BLaER1 (cell line): ENCODE measurements at regions not wholly inside any gene's neighbourhood (a gene's known extent, or its start where the extent isn't known, plus 50 kb on each side); places are given as distances from the start of the nearest gene placed in this dataset.

Experiments
- H3K27ac ChIP-seq: shearing (Covaris generic); formaldehyde crosslinking; 2 replicates; pipeline ENCODE4 v1.8.1; 2022
- H3K27me3 ChIP-seq: shearing (Covaris generic); formaldehyde crosslinking; 2 replicates; pipeline ENCODE4 v1.8.1; 2022
- H3K36me3 ChIP-seq: shearing (Covaris generic); formaldehyde crosslinking; 2 replicates; pipeline ENCODE4 v1.8.1; 2022
- H3K4me1 ChIP-seq: shearing (Covaris generic); formaldehyde crosslinking; 2 replicates; pipeline ENCODE4 v1.8.1; 2022
- H3K4me2 ChIP-seq: shearing (Covaris generic); formaldehyde crosslinking; 2 replicates; pipeline ENCODE4 v1.8.1; 2022
- H3K4me3 ChIP-seq: shearing (Covaris generic); formaldehyde crosslinking; 2 replicates; pipeline ENCODE4 v1.8.1; 2022
- H3K9ac ChIP-seq: shearing (Covaris generic); formaldehyde crosslinking; 2 replicates; pipeline ENCODE4 v1.8.1; 2022
- H3K9me3 ChIP-seq: shearing (Covaris generic); formaldehyde crosslinking; 2 replicates; pipeline ENCODE4 v1.8.1; 2022
- H4K20me1 ChIP-seq: shearing (Covaris generic); formaldehyde crosslinking; 2 replicates; pipeline ENCODE4 v1.8.1; 2022
- Cebpa-rat ChIP-seq: shearing (Covaris generic); IDR thresholded peaks from 2 replicates; pipeline ENCODE4 v1.8.1; 2022

DNA sequence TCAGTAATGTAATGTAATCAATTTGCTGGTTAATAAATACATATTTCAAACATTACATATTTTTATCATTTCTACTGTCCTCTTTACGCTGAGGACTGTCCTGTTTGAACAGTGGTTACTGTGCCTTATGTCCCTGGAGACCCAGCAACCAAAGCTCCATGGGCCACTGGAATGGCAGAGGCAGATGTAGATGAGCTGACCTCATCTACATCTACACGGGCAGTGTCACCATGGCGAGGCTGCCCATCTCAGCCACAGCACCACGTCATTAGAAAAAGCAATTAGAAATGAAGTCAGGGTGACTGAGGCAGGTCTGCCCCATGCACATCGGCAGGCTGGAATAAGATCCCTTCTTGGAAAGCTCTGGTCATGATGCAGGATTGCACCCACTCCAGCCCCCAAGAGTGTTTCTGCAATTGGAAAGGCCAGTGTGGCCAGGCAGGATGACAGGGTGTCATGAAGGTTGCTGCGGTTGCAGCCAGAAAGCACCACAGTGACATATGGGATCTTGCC lies 237.5 kb downstream of the NDUFA10 start:
- Histone ChIP-seq H3K4me1 (peaks cover 49% of the 10 kb centered on the region), H3K9me3 (peaks cover 10% of the 10 kb centered on the region), H4K20me1 (no peaks in the 10 kb centered on the region), H3K27me3 (no peaks in the 10 kb centered on the region), H3K27ac (no peak overlapping the region), H3K4me3 (no peak overlapping the region), H3K36me3 (no peaks in the 10 kb centered on the region), H3K9ac (no peak overlapping the region), H3K4me2 (no peak overlapping the region)
- no peak for TF ChIP-seq Cebpa-rat

DNA sequence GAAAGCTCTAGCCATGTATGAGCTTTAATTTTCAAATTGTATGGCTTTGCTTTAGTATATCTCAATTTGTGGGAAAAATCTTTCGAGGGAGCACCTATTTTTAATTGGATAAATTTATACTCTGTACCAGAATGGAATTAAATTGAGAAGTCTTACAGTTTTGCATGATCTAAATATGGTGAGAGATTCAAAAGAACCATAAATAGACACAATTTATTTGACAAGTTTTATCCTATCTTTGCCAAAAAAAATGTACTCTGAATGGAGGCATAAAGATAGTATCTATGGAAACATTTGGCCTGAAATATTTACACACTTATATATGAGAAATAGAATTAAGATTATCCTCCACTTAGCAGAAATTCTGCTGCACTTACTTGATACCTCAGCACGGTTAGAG lies 238.4 kb downstream of the NDUFA10 start:
- Histone ChIP-seq H3K27ac (no peak overlapping the region), H3K9me3 (peaks cover 10% of the 10 kb centered on the region), H3K36me3 (no peaks in the 10 kb centered on the region), H3K4me1 (peaks cover 41% of the 10 kb centered on the region), H4K20me1 (no peaks in the 10 kb centered on the region), H3K4me3 (no peak overlapping the region), H3K4me2 (no peak overlapping the region), H3K27me3 (no peaks in the 10 kb centered on the region), H3K9ac (no peak overlapping the region)
- TF ChIP-seq Cebpa-rat, result no peak

DNA sequence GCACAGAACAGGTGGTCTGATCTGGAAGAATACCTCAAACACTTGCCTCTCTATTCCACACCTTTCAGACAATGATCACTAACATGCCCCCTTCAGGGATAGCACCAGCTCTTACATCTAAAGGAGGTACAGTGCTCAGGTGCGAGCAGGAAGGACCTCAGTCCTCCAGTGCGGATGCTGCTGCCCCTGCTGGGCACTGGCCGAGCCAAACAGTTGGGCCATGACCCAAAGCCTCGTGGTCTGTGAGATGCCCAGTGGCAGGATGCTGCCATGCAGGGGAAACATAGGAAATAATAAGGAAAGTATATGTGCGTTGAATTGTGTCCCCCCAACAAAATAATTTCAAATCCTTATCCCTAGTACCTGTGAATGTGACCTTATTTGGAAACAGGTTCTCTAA lies 243.7 kb downstream of the NDUFA10 start:
- Histone ChIP-seq H3K4me2 (no peak overlapping the region), H3K4me1 (peaks cover 38% of the 10 kb centered on the region), H3K27me3 (no peaks in the 10 kb centered on the region), H3K36me3 (no peaks in the 10 kb centered on the region), H3K27ac (no peak overlapping the region), H3K4me3 (no peak overlapping the region), H4K20me1 (no peaks in the 10 kb centered on the region), H3K9me3 (peaks cover 10% of the 10 kb centered on the region), H3K9ac (no peak overlapping the region)
- TF ChIP-seq Cebpa-rat, result no peak

DNA sequence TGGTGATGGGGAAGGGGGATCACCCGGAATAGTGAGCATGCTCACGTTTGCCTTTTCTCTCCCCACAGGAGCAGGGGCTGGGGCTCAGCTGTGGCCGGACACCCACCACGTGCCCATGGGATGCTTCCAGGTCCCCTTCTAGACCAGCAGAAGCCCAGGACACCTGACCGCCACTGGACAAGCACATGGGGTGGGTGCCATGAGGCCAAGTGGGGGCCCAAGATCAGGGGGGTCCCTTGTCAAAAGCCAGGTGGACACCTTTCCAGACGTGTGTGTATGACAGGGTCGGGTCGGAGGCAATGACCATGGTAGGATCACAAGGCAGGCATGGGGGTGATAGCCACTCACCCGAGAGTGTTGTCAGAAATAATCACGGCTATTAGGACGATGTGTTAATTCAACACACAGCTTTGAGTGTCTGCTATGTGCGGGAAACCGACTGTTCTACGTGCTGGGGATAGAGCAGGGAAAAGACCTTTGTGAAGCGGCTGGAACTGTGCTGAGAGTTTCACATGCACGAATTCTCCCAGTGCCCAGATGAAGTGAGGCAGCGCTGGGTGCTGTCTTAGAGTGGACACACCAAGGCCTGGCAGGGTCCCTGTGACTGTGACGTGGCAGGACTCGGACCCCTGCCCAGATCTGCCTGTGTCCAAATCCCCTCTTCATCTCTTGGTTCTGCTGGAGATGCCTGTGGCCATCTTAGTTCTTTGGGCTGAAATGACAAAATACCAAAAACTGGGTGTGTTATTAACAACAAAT lies 244.7 kb downstream of the NDUFA10 start:
- no peak for TF ChIP-seq Cebpa-rat
- Histone ChIP-seq H3K27ac (no peak overlapping the region), H3K27me3 (no peaks in the 10 kb centered on the region), H3K36me3 (no peaks in the 10 kb centered on the region), H3K4me3 (no peak overlapping the region), H4K20me1 (no peaks in the 10 kb centered on the region), H3K9ac (no peak overlapping the region), H3K4me1 (peaks cover 48% of the 10 kb centered on the region), H3K9me3 (peaks cover 2% of the 10 kb centered on the region), H3K4me2 (no peak overlapping the region)

DNA sequence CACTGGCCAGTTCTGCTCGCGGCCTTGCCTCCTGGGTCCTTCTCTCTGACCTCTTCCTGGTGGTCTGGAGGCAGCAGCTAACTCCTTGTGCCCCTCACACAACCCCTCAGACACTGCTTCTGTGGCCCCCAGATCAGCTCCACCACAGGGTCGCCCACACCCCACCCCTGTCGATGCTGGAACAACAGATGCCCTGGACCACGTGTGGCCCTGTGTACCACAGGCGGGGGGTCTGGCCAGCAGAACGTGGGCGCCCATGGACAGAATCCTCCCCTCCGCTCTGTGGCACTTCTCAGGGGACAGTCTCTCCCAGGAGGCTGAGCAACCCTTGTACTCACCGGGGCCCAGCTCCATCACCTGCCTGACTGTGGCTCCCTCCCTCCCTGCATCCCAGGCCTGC lies 245.6 kb downstream of the NDUFA10 start:
- H3K4me2 ChIP-seq, result no peak overlapping the region; the same call in 1 of the 2 replicates
- H3K4me1 ChIP-seq, result peaks cover 57% of the 10 kb centered on the region
- no peak for TF ChIP-seq Cebpa-rat
- H3K36me3 ChIP-seq, result no peaks in the 10 kb centered on the region
- H3K27me3 ChIP-seq, result no peaks in the 10 kb centered on the region
- H3K9me3 ChIP-seq, result no peaks in the 10 kb centered on the region
- no peaks in the 10 kb centered on the region for H4K20me1 ChIP-seq
- H3K27ac ChIP-seq, result 0 out of 2 replicates have a peak overlapping the region, but pooled peaks have one; percentile 4
- no peak overlapping the region for H3K9ac ChIP-seq
- no peak overlapping the region for H3K4me3 ChIP-seq

DNA sequence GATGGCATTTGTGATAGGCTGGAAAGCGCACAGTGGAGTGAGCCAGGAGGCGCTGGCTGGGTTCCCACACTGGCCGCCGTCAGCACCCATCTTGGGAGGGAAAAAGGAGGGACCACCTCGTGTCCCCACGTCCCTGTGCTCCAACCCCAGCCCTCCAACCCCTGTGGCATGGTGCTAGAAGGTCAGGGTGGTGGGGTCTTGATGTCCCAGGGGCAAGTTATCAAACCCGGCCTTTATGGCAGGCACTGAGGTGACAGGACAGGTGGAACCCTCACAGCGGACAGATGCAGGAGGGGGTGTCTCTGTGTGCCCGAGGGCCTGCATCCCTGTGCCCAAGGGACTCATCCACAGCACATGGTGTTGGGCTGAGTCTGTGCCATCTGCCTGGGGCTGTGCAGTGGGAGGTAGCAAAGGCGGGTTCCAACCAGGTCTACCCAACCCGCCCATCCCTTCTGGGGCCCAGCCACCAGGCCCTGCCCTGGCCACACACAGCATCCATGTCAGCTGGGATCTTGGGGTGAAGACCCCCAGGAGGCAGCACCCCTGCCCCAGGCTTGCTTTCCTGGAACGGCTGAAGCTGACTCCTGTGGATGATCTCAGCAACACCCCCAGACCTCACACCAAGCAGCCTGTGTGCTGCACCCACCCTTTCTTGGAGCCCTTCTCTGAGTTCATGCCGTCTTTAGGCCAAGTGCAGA lies 246.1 kb downstream of the NDUFA10 start:
- no peaks in the 10 kb centered on the region for H3K9me3 ChIP-seq
- peaks cover 62% of the 10 kb centered on the region for H3K4me1 ChIP-seq
- no peak overlapping the region for H3K9ac ChIP-seq
- 0 out of 2 replicates have a peak overlapping the region, but pooled peaks have one; percentile 4 for H3K27ac ChIP-seq
- H4K20me1 ChIP-seq, result no peaks in the 10 kb centered on the region
- H3K27me3 ChIP-seq, result no peaks in the 10 kb centered on the region
- peak overlapping the region; percentile 93 for H3K4me2 ChIP-seq
- no peak overlapping the region for H3K4me3 ChIP-seq
- no peaks in the 10 kb centered on the region for H3K36me3 ChIP-seq
- no peak for TF ChIP-seq Cebpa-rat

DNA sequence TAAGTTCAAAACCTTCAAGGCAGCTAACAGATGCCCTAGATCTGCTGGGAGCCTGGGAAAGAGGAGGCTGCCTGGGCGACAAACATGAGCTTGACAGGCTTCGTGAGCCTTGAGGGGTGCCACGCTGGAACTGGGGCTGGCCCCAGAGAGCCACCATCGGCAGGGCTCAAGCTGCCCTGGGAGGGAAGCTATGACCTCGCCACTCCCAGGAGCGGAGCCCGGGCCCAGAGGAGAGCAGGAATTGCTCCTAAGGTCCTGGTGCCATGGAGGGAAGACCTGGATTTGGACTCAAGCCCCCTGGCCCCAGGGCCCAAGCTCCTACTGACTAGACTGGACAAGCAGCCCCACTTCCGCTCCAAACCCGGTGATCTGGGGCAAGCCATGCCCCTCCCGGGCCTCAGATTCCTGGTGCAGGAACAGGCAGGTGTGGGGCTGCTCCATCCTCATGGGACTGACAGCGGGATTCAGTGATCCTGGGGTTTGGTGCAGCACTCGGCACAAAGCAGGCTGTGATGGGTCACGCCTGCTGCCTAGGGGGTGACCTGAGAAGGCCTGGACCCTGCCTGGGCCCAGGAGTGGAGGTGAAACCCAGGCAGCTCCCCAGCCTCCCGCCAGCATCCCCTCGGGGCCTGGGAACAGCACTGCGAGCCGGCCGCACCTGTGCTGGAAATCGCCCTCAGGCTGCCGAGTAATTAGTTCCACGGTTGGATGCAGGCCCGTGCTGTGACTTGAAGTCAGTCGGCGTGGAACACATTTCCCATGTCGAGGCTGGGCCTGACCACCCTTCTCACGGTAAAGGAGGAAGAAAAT lies 246.9 kb downstream of the NDUFA10 start:
- Histone ChIP-seq H3K27me3 (no peaks in the 10 kb centered on the region), H3K27ac (peak overlapping the region; percentile 61; the same call in 1 of the 2 replicates), H4K20me1 (no peaks in the 10 kb centered on the region), H3K4me2 (peak overlapping the region; percentile 93), H3K36me3 (no peaks in the 10 kb centered on the region), H3K9ac (no peak overlapping the region), H3K4me1 (peaks cover 70% of the 10 kb centered on the region), H3K4me3 (no peak overlapping the region), H3K9me3 (no peaks in the 10 kb centered on the region)
- TF ChIP-seq Cebpa-rat, result no peak

DNA sequence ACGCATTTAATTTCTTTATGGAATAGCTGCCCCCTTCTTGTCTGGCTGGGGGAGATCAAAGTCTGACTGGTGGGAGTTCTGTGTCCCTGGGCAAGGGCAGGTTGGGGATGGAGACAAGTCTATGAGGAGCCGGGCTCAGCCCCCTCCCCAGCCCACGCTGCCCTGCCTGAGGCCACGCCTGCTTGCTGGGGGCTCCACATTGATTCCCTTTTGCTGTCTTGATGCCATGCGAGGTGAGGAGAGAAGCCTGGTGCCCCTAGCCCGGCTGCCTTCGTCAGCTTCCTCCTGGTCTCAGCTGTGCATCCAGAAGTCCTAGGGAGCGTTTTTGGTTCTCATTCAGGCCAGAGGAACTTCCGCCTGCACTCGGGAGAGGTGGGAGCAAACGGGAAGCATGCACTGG lies 247.9 kb downstream of the NDUFA10 start:
- no peak overlapping the region for H3K4me3 ChIP-seq
- no peaks in the 10 kb centered on the region for H3K27me3 ChIP-seq
- peaks cover 80% of the 10 kb centered on the region for H3K4me1 ChIP-seq
- H3K9ac ChIP-seq, result 0 out of 2 replicates have a peak overlapping the region, but pooled peaks have one; percentile 62
- TF ChIP-seq Cebpa-rat, result no peak
- H3K27ac ChIP-seq, result peak overlapping the region; percentile 91
- H4K20me1 ChIP-seq, result no peaks in the 10 kb centered on the region
- peaks cover 5% of the 10 kb centered on the region for H3K9me3 ChIP-seq
- no peaks in the 10 kb centered on the region for H3K36me3 ChIP-seq
- peak overlapping the region; percentile 93 for H3K4me2 ChIP-seq

DNA sequence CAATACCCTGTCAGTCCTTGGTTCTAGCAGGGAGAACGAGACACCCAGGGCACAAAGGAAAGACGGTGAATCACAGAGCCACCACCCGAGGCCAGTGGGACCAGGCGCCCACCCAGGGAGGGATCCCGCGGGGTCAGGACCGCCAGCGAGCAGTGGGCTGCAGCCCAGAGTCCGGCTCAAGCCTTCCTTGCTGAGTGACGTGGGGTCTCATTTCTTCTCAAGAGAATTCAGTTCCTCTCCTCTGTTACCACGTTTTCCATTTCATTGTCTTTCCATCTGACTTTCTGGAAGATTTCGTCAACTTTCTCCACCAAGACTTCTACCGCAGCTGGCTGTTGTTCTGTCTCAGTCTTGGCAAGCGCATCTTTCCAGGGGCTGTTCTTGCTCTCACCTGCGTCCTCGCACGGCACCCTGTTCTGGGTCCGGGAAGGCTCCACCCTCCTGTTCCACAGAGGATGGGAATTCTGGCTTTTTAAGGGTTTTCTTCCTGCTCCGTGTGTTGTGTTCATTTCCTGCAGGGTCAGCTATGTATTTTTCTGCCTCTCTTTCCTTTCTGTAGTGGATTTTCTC lies 248.6 kb downstream of the NDUFA10 start:
- peaks cover 12% of the 10 kb centered on the region for H3K9me3 ChIP-seq
- H3K4me2 ChIP-seq, result peak overlapping the region; percentile 93
- no peak for TF ChIP-seq Cebpa-rat
- H3K4me1 ChIP-seq, result peaks cover 82% of the 10 kb centered on the region
- H3K36me3 ChIP-seq, result no peaks in the 10 kb centered on the region
- no peak overlapping the region for H3K4me3 ChIP-seq
- H3K9ac ChIP-seq, result peak overlapping the region; percentile 62; the same call in 1 of the 2 replicates
- peak overlapping the region; percentile 91 for H3K27ac ChIP-seq
- no peaks in the 10 kb centered on the region for H4K20me1 ChIP-seq
- no peaks in the 10 kb centered on the region for H3K27me3 ChIP-seq
